GM19023 (cell line): ENCODE measurements at regions not wholly inside any gene's neighbourhood (a gene's known extent, or its start where the extent isn't known, plus 50 kb on each side); places are given as distances from the start of the nearest gene placed in this dataset.
"Not testable (repeated sequence)": the region's sequence is repeated elsewhere in the genome, so short reads cannot be mapped to it uniquely, and the experiment has no call there.

Experiments used
- ATAC-seq: cut with Tn5 transposase; IDR thresholded peaks from one replicate; pipeline ENCODE4 v1.9.1; 2021; ENCODE audit warnings: mild to moderate bottlenecking, moderate library complexity; ENCODE audit not compliant: unreplicated experiment

- ATAC-seq, result peak; percentile 89
Observed at GRCh38 chr4:101730291-101731117, 60.0 kb upstream of the BANK1 start.

- no peak for ATAC-seq
Observed at GRCh38 chr4:101727238-101727637, 63.3 kb upstream of the BANK1 start.

- ATAC-seq, result no peak
Observed at GRCh38 chr4:101724093-101724492, 66.4 kb upstream of the BANK1 start.

- ATAC-seq, result no peak
Observed at GRCh38 chr4:101718810-101719209, 71.7 kb upstream of the BANK1 start.

- ATAC-seq, result no peak
Observed at GRCh38 chr4:101711590-101712260, 78.8 kb upstream of the BANK1 start.

DNA sequence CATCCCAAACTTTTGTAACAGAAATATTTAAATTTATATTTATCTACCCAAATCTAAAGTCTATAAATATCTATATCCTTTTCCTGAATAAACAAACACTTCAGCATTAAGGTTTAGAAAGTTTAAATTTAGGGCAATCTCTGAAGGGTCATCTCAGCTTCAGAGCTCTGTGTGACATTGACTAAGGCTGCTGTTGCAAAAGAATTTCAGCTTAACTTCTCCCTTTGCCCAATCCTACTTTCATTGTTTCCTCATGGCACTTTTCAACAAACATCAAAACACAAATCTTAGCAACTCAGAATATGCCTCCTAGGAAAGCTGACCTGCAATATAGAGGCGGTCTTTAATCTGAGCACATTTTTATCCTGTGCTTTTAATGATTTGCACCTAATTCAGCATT is 79.7 kb upstream of the BANK1 start:
- ATAC-seq, result no peak

GRCh38 chr4:101708293-101709039 is 82.1 kb upstream of the BANK1 start:
- no peak for ATAC-seq

DNA sequence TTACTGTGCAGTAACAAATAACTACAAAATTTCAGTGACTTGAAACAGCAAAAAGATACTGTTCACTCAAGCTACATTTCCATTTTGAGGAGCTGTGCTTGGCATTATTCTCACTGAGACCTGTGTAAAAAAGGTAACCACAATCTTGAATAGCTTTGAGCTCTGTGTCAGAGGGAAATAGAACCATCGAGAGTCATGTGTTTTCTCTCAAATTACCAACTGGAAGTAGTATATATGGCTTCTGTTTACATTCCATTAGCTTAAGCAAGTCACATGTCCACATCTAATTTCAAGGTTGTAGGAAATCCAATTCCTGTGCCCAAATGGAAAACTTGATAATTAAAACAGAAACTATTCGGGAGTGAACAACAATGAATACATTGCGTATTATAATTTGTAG is 82.9 kb upstream of the BANK1 start:
- ATAC-seq, result no peak

DNA sequence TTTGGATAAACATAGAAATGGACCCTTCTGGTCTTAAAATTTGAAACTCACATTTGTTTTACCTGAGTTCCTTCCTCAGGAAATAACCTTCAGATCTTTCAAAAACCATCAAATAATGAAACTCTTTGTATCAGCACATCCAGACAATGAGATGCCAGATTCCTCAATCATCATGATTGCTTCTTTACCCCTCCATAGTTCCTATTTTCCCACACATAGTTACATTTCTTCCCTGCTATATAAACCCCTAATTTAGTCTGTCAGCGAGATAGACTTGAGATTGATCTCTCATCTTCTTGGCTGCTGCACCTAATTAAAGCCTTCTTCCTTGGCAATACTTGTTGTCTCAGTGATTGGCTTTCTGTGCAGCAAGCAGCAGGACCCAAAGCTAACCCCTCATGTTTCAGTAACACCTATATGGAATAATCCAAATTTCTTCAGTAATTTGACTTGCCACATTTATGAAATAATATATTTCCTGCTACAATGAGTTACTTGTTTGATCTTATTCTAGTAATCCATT is 83.9 kb upstream of the BANK1 start:
- ATAC-seq, result no peak

GRCh38 chr4:101701551-101701950 is 89.0 kb upstream of the BANK1 start:
- ATAC-seq, result no peak

DNA sequence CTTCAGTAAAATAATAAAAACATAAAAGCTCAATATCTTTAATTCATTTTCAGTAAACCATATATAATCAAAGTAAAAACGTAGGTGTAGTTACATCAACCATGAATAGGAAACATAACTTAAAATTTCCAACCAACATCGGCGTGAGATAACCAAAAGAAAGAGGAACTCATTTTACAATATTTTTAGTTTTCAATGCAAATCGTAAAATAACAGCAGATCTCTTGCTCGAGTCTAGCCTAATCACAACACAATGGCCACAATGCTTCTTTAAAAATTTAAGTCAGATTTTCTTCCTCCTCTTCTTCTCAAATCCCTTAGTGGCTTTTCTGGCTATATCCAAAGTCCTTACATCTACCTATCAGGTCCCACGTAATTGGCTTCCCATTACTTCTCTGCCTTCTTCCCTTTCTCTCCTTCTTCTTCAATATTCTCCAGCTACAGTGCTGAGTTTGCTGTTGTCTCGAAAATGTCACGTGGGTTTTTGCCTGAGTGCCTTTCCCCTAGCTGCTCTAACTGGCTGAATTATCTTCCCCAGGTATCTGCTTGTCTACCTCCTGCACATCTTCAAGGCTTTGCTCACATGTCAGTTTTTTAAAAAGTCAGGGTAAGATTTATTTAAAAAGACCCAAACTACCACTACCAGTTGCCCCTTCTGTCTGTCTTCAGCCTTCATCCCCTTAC is 90.9 kb upstream of the BANK1 start:
- no peak for ATAC-seq

GRCh38 chr4:101697266-101697665 is 93.3 kb upstream of the BANK1 start:
- no peak for ATAC-seq

DNA sequence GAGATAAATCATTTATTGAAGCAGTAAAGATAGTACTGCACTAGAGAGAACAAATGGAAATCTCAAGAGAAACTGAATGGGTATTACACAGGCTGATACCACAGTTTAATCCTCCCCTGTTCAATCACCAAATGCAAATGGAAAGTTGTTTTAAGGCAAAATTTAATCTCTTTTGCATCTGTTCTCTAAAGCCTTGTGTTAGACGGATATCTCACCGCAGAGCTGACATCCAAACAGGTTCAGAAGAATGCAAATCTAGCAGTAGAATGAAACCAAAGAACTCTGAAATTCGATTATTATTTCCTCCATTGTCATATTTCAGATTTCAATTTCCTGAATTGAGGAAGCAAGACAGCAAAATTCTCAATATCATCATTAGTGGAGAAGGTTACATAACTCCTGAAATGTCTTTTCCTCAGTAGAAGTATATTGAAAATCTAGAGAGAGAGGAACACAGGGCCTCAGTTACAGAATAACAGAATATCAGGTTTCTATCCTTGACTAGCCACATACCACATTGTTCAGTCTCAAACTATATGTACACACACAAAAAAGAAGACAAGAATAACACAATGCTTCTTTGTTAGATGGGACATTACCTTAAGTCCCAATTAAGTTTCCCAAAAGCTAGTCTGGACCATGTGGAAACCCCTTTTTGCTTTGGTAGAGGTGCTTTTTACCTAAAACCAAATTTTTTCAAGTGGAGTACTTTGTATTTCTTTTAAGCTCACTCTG is 94.1 kb upstream of the BANK1 start:
- no peak for ATAC-seq

DNA sequence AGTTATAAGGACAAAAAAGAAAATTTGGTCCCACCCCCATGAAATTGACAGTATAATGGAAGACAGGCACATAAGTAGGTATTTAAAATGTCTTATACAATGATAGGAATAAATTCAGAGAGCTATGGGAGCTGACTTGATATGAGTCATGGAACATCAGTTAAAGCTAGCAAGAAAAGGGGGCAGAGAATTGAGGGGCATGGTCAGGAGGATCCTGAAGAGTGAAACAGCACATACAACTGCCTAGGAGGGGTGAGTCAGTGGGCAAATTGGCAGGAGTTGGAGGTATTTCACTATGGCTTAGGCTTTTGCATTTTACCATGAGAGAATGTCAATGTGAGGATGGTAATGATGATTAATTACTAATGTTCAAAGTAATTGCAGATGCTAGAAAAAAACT is 95.4 kb upstream of the BANK1 start:
- ATAC-seq, result no peak

- not testable (repeated sequence) for ATAC-seq
Observed at GRCh38 chr4:101694403-101694802, 96.1 kb upstream of the BANK1 start.

GRCh38 chr4:101693842-101694398 is 96.6 kb upstream of the BANK1 start:
- peak; percentile 60 for ATAC-seq

- no peak for ATAC-seq
Observed at GRCh38 chr4:101689220-101689619, 101.3 kb upstream of the BANK1 start.

DNA sequence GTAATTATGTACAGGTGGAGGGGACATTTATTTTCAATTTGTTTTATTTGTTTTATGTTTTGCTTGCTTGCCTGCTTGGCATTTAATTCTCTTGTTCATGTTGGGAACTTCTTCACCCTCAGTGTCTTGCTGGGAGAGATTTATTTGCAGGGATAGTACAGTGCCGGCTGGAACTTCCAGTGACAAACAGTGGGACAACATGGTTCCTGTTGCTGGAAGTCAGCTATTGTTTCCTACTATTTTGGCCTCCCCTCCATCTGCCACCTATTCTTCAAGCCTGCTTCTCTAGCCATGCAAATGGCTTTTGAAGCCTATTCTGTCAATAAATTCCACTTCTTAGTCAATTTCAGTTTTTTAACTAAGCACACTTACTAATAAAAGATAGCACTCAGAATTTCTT is 105.4 kb upstream of the BANK1 start:
- ATAC-seq, result no peak

- ATAC-seq, result no peak
Observed at GRCh38 chr4:101682946-101683345, 107.6 kb upstream of the BANK1 start.

GRCh38 chr4:101678180-101678579 is 112.3 kb upstream of the BANK1 start:
- ATAC-seq, result no peak
